ENCODE measurements at regions not wholly inside any gene's neighbourhood (a gene's known extent, or its start where the extent isn't known, plus 50 kb on each side); places are given as distances from the start of the nearest gene placed in this dataset.

- TF ChIP-seq CTCF (IDR thresholded peaks at IDR 0.05) (no peak), POLR2AphosphoS5 (IDR thresholded peaks at IDR 0.05) (no peak), POLR2A (IDR thresholded peaks at IDR 0.05) (no peak)
Observed at GRCh38 chr4:89617317-89617716, 219.6 kb downstream of the SNCA start.

Measured in prostate gland (tissue), 2 donors.